ENCODE measurements at regions not wholly inside any gene's neighbourhood (a gene's known extent, or its start where the extent isn't known, plus 50 kb on each side); places are given as distances from the start of the nearest gene placed in this dataset.
"Not testable (repeated sequence)": the region's sequence is repeated elsewhere in the genome, so short reads cannot be mapped to it uniquely, and the experiment has no call there.

DNA sequence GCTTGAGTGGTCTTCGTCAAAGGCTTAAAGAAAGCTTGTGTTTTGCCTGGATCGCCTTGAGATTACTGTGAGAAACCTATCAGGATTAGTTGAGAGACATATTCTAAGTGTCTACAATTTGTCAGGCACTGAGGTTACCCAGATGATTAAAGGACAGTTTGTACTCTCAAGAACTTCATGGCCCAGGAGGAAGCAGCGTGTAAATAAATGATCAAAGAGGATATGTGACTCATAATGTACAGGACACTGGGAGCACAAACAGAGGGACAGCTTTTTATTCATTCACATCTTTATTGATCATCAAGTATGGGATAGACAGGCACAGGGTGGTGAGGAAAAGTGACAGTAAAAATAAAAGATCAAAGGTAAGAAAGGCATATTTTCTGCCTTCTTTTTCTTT lies 152.6 kb upstream of the FSHR start (continued):
- no peak for TF ChIP-seq NR2C2 (IDR thresholded peaks at IDR 0.05; ENCODE audit: borderline replicate concordance, control insufficient read depth, insufficient read length, low read depth)
- TF ChIP-seq, protein P1, sequence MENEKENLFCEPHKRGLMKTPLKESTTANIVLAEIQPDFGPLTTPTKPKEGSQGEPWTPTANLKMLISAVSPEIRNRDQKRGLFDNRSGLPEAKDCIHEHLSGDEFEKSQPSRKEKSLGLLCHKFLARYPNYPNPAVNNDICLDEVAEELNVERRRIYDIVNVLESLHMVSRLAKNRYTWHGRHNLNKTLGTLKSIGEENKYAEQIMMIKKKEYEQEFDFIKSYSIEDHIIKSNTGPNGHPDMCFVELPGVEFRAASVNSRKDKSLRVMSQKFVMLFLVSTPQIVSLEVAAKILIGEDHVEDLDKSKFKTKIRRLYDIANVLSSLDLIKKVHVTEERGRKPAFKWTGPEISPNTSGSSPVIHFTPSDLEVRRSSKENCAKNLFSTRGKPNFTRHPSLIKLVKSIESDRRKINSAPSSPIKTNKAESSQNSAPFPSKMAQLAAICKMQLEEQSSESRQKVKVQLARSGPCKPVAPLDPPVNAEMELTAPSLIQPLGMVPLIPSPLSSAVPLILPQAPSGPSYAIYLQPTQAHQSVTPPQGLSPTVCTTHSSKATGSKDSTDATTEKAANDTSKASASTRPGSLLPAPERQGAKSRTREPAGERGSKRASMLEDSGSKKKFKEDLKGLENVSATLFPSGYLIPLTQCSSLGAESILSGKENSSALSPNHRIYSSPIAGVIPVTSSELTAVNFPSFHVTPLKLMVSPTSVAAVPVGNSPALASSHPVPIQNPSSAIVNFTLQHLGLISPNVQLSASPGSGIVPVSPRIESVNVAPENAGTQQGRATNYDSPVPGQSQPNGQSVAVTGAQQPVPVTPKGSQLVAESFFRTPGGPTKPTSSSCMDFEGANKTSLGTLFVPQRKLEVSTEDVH (IDR thresholded peaks at IDR 0.05; ENCODE audit: low read depth, partially characterized antibody), result no peak

GRCh38 chr2:49298693-49299092 lies 144.4 kb upstream of the FSHR start:
- DNase-seq (ENCODE audit: low read depth, low spot score); H3K9me3 ChIP-seq (replicated peaks; ENCODE audit: control insufficient read depth, insufficient read depth, low read length); H3K9ac ChIP-seq (ENCODE audit: control insufficient read depth, insufficient read depth, low read length); SMC1A ChIA-PET (ENCODE audit: uncharacterized antibody, unreplicated experiment); H3K4me3 ChIP-seq; RAD21 ChIA-PET (ENCODE audit: unreplicated experiment); H3K27me3 ChIP-seq (replicated peaks in 1 of 2; ENCODE audit: control insufficient read depth in 2 of 2, insufficient read depth in 2 of 2, low read length in 1 of 2); H4K20me1 ChIP-seq (ENCODE audit: control insufficient read depth, insufficient read depth); POLR2A ChIA-PET; H3K36me3 ChIP-seq (ENCODE audit: control insufficient read depth in 2 of 2, insufficient read depth in 2 of 2, low read length in 1 of 2); intact Hi-C loops (cut with micrococcal nuclease; ENCODE audit: unreplicated experiment); FAIRE-seq; H3K79me2 ChIP-seq (ENCODE audit: control insufficient read depth, insufficient read depth, low read length); H3K4me2 ChIP-seq (ENCODE audit: control insufficient read depth, insufficient read depth); H3K4me1 ChIP-seq (ENCODE audit: control insufficient read depth, insufficient read depth, low read length); in situ Hi-C loops (cut with MboI); ATAC-seq; BruUV-seq (replicated peaks); H3K27ac ChIP-seq (ENCODE audit: control insufficient read depth, insufficient read depth); H2AFZ ChIP-seq (ENCODE audit: control insufficient read depth, low read depth, low read length); CTCF ChIA-PET: not testable (repeated sequence)
- WGBS (ENCODE audit: insufficient coverage, insufficient replicate concordance, low lambda C conversion rate, missing lambda C conversion rate), result 40% methylated on average over 5 of the region's 5 CpGs

DNA sequence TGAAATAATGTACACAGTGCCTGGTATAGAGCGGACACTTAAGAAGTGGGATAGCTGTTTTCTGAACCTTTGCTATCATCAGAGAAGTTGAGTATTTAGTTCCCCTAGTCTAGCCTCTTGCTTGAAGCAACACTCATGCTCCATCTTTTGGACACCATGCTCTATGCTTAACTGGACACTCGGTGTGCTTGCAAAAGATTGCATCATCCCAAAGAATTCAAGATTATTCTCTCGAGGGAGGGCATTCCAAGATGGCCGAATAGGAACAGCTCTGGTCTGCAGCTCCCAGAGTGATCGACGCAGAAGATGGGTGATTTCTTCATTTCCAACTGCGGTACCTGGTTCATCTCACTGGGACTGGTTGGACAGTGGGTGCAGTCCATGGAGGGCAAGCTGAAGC lies 143.9 kb upstream of the FSHR start:
- 23% methylated on average over 7 of the region's 7 CpGs for WGBS (ENCODE audit: insufficient coverage, insufficient replicate concordance, low lambda C conversion rate, missing lambda C conversion rate)
- Histone ChIP-seq H3K9me3 (replicated peaks; ENCODE audit: control insufficient read depth, insufficient read depth, low read length) (no peaks in the 10 kb centered on the region), H3K4me3 (no peak overlapping the region), H4K20me1 (ENCODE audit: control insufficient read depth, insufficient read depth) (no peaks in the 10 kb centered on the region), H3K4me1 (ENCODE audit: control insufficient read depth, insufficient read depth, low read length) (no peaks in the 10 kb centered on the region), H3K36me3 (ENCODE audit: control insufficient read depth in 2 of 2, insufficient read depth in 2 of 2, low read length in 1 of 2) (no peaks in the 10 kb centered on the region), H3K4me2 (ENCODE audit: control insufficient read depth, insufficient read depth) (no peak overlapping the region), H3K27me3 (replicated peaks in 1 of 2; ENCODE audit: control insufficient read depth in 2 of 2, insufficient read depth in 2 of 2, low read length in 1 of 2) (no peaks in the 10 kb centered on the region), H2AFZ (ENCODE audit: control insufficient read depth, low read depth, low read length) (no peak overlapping the region), H3K27ac (ENCODE audit: control insufficient read depth, insufficient read depth) (no peak overlapping the region), H3K79me2 (ENCODE audit: control insufficient read depth, insufficient read depth, low read length) (no peaks in the 10 kb centered on the region), H3K9ac (ENCODE audit: control insufficient read depth, insufficient read depth, low read length) (no peak overlapping the region)
- no peak for FAIRE-seq
- in situ Hi-C loops (cut with MboI) (no loop called here), intact Hi-C loops (cut with micrococcal nuclease; ENCODE audit: unreplicated experiment) (no loop called here)
- no peak for ATAC-seq
- RAD21 ChIA-PET (ENCODE audit: unreplicated experiment), result no interaction called here
- no peak for DNase-seq (ENCODE audit: low read depth, low spot score)
- POLR2A ChIA-PET, result no interaction called here
- no TSS peak for BruUV-seq (replicated peaks)
- CTCF ChIA-PET, result no interaction called here
- SMC1A ChIA-PET (ENCODE audit: uncharacterized antibody, unreplicated experiment), result no interaction called here
- TF ChIP-seq CREM (IDR thresholded peaks at IDR 0.05; ENCODE audit: low read depth) (no peak), PML (IDR thresholded peaks at IDR 0.05; ENCODE audit: low read length) (no peak), FOXK2 (IDR thresholded peaks at IDR 0.05) (no peak), FOS (IDR thresholded peaks at IDR 0.05; ENCODE audit: borderline replicate concordance, extremely low read depth, insufficient read length) (no peak), ATF7 (IDR thresholded peaks at IDR 0.05; ENCODE audit: low read depth) (no peak), LARP7 (IDR thresholded peaks at IDR 0.05) (no peak), MTA3 (IDR thresholded peaks at IDR 0.05; ENCODE audit: borderline replicate concordance, low read length) (no peak), ELK1 (IDR thresholded peaks at IDR 0.05; ENCODE audit: low read depth, low read length) (no peak), CEBPB (IDR thresholded peaks at IDR 0.05; ENCODE audit: borderline replicate concordance in 1 of 2, low read depth in 2 of 2, low read length in 2 of 2) (no peak)
- TF ChIP-seq, protein P2, sequence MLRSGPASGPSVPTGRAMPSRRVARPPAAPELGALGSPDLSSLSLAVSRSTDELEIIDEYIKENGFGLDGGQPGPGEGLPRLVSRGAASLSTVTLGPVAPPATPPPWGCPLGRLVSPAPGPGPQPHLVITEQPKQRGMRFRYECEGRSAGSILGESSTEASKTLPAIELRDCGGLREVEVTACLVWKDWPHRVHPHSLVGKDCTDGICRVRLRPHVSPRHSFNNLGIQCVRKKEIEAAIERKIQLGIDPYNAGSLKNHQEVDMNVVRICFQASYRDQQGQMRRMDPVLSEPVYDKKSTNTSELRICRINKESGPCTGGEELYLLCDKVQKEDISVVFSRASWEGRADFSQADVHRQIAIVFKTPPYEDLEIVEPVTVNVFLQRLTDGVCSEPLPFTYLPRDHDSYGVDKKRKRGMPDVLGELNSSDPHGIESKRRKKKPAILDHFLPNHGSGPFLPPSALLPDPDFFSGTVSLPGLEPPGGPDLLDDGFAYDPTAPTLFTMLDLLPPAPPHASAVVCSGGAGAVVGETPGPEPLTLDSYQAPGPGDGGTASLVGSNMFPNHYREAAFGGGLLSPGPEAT (IDR thresholded peaks at IDR 0.05; ENCODE audit: low read depth), result no peak
